NCI-H345 treated with DMSO at 0.1 percent for 48 hours (cell line): ENCODE measurements at regions not wholly inside any gene's neighbourhood (a gene's known extent, or its start where the extent isn't known, plus 50 kb on each side); places are given as distances from the start of the nearest gene placed in this dataset.
"Not testable (repeated sequence)": the region's sequence is repeated elsewhere in the genome, so short reads cannot be mapped to it uniquely, and the experiment has no call there.

Experiments
- DNase-seq: peaks from one replicate; lab custom pipeline; 2025; ENCODE audit not compliant: unreplicated experiment; lab: John Stamatoyannopoulos, UW

DNA sequence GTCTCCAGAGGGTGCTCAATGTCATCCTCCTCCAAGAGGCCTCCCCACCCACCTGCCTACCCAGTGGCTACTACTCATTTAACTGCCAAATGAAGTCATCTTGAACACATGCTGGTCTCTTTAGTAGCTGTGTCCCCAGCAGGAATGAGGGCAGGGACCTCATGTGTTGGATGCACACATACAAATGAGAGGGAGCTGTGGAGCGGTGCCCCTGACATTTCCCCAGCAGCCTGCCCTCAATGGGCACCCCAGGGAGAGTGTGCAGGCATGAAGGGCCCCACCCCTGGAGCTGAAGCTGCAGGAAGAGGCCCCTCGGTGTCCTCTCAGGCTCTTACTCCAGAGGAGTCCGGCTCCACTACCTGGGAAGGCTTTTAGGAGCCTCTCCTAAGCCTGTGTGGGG is 1322.7 kb downstream of the UQCRFS1 start:
- no peak for DNase-seq

DNA sequence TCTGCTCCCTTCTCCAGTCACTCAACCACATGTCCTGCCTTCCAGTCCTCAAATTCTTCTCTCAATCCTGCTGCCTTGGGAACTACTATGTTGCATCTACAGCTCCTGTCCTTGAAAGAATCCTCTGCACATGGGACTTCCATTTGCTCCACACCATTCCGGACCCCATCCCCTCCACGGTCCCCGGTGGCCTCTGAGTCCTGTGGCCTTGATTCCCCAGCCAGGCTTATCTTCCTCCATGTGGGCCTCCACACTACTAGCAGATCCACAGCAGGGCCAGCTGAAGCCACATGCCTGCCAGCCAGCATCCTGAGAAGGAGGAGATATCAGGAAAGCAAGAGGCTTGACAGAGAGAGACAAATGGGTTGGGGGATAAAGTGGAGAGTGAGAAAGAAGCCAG is 1323.8 kb downstream of the UQCRFS1 start:
- DNase-seq: no peak

DNA sequence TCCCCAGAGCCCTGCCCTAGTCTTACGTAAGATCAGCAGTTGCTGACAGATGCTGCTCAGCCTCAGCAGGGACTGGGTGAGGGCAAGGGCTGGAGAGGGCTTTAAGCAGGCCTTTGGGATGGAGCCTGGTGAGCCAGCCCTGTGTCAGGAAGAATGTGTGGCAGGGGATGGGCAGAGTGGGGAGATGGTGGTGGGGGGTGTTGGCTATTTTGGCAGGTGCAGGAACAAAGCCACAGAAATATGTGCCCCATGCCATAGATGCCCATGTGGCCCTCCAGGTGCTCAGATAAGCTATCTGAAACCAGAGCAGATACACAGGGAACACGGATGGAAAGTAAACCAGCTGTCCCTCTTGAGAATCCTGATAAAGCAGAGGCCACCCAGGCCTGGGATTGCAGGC is 1325.0 kb downstream of the UQCRFS1 start:
- no peak for DNase-seq

DNA sequence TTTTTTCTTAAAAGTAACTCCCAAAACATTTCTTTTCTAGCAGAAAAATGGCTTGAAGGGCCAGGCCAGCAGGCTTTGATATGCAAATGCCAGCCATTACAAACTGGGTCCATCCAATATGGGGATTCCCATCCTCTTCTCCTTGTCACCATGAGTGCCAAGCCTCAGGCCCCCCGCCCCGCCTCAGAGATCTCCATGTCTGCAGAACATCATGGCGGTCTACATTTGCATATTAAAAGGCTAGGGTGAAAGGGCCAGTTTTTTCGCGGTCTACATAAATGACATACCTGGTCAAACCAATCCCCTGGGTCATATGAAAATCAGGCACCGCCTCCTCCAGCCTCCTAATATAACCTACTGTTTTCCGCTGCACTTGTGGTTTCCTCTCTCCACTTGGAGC is 1327.6 kb downstream of the UQCRFS1 start:
- DNase-seq: no peak

DNA sequence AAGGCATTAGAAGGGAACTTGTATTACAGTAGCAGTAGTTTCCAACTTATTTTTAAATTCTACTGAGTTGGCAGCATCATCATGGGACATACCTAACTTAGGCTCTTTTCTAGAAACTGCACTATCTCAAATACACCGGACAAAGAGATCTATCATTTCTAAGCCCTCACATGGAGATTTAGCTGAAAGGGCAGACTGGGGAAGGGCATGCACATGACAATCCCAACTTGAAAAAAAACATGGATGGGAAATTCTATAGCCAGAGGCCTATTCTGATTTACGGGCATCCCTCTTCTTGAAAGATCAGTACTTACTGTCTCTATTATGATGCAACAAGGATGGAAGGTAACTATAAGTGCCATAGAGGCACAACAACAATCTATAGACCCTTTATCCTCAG is 1328.6 kb downstream of the UQCRFS1 start:
- DNase-seq: no peak

DNA sequence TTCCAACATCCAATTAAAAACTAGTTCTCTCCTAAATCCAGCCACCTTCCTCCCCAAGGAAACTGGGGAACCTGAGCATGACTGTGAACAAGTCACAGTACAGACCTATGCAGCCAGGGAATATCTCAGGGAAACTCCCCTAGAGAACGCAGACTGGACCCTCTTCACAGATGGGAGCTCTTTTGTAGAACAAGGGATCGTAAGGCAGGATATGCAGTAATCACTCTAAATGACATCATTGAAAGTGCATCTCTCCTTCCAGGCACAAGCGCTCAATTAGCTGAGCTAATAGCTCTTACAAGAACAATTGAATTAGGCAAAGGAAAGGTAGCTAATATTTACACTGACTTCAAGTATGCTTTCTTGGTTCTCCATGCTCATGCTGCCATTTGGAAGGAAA is 1331.7 kb downstream of the UQCRFS1 start:
- DNase-seq: no peak

DNA sequence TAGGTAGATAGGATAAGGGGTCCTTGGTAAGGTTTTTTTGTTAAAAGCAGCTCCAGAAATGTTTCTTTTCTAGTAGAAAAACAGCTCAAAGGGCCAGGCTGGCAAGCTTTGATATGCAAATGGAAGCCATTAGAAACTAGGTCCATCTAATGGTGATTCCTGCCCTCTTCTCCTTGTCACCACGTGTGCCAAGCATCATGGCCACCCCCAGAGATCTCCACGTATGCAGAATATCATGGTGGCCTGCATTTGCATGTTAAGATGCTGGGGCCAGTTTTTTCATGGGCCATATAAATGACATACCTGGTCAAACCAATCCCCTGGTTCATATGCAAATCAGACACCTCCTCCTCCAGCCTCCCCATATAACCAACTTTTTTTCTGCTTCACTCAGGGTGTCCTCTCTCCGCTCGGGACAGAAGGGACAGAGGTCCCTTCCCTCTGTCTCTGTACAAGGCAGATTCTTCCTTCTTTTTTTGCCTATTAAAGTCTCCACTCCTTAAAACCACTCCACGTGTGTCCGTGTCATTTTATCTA is 1335.9 kb downstream of the UQCRFS1 start:
- no peak for DNase-seq

DNA sequence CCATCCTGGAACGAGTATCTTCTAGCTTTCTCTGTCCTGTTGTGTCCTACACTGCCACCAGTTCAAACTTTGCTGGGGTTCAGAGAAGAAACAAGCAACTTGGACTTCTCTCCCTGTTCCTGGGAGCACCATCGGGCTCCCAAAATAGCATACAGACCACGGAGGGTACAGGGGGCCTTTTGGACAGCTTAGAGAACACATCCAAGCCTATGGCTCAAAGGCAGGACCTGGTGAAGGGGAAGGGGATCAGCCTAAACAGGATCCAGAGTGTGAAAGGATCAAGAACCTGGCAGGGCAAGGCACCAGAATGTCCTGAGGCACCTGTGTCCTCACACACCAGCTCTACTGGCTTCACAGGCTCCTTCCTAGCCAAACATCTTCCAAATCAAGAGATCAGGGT is 1336.5 kb downstream of the UQCRFS1 start:
- DNase-seq: no peak

DNA sequence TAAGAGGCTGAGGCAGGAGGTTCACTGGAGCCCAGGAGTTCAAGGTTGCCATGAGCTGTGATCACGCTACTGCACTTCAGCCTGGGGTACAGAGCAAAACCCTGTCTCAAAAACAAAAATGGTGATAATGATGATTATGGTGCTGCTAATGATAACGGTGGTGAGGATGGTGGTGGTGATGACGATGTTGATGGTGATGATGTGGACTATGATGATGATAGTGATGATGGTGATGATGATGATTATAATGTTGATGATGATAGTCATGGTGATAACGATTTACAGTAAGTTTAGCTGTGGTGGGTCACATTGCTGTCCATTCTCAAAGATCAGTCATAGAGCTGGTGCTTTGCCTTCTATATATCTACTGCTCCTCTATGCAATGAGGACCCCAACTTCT is 1340.6 kb downstream of the UQCRFS1 start:
- no peak for DNase-seq

DNA sequence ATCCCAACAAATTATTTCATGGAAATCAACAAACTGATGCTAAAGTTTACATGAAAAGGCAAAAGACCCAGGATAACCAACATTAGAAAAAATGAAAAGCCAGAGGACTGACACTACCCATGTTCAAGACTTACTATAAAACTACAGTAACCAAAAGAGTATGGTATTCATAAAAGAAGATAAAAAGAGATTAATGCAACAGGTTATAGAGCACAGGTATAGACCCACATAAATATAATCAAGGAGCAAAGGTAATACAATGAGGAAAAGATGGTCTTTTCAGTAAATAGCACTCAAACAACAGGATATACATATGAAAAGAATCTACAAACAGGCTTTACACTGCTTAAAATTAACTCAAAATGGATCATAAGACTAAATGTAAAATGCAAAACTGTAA is 1342.7 kb downstream of the UQCRFS1 start:
- no peak for DNase-seq

DNA sequence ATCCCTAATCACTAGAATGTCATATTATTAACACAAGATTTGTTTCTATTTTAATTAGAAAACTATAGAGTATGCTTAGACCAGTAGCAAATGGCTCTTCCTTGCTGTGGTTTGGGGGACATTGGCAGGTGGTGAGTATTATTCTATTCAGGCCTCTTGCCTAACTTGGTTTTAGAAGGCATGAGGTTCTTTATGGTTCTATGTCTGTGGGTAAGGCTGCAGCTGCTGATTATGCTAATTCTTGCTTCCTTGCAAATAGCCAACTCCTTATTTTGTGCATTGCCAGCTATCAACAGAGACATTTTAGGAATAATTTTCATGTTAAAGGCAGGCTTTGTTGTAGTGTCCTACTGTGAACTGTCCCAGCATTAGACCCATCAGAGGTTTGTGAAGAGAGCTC is 1344.9 kb downstream of the UQCRFS1 start:
- no peak for DNase-seq

DNA sequence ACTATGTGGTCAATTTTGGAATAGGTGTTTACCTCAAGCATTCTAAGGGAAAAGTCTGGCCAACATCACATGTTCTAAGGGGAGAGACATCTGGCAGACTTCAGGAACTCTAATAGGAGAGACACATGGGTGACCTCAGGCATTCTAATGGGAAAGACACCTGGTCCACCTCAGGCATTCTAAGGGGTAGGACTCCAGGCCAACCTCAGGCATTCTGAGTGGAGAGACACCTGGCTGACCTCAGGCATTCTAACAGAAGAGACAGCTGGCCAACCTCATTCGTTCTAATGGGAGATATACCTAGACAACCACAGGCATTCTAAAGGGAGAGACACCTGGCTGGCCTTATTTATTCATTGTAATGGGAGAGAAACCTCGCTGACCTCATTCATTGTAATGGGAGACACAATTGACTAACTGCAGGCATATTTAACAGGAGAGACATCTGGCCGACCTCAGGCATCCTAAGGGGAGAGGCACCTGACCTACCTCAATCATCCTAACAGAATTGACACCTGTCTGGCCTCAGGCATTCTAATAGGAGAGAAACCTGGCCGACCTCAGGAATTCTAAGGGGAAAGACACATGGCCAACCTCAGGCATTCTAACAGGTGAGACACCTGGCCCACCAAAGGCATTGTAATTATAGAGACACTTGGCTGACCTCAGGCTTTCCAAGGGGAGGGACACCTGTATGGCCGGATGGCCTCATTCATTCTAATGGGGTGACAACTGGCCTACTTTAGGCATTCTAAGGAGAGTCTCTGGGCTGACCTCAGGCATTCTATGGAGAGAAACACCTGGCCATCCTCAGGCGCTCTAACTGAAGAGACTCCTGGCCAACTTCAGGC is 1346.8 kb downstream of the UQCRFS1 start:
- no peak for DNase-seq

DNA sequence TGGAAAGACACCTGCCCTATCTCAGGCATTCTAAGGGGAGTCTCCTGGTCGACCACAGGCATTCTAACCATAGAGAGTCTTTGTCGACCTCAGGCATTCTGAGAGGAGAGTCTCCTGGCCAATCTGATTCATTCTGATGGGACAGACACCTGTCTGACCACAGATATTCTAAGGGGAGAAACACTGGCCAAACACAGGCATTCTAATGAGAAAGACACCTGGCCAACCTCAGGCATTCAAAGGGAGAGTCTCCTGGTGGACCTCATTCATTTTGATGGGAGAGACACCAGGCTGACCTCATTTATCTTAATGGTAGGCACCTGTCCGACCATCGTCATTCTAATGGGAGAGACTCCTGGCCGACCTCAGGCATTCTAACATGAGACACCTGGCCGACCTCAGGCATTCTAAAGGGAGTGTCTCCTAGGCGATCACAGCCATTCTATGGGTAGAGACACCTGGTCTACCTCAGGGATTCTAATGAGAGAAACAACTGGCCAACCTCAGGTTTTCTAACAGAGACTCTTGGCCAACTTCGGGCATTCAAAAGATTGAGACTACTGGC is 1351.5 kb downstream of the UQCRFS1 start:
- no peak for DNase-seq

DNA sequence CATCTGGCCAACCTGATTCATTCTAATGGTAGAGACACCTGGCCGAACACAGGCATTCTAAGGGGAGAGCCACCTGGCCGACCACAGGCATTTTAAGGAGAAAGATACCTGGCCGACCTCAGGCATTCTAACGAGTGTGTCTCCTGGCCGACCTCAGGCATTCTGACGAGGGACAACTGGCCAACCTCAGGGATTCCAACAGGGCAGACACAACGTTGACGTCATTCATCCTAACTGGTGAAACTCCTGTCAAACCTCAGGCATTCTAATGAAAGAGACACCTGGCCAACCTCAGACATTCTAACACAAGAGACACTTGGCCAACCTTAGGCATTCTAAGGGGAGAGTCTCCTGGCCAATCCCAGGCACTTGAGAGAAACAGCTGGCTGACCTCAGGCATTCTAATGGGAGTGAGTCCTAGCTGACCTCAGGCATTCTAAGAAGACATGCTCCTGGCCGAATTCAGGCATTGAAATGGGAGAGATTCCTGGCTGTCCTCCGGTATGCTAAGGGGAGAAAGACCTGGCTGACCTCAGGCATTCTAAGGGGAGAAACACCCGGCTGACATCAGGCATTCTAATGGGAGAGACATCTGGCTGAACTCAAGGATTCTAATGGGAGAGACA is 1352.5 kb downstream of the UQCRFS1 start:
- no peak for DNase-seq

DNA sequence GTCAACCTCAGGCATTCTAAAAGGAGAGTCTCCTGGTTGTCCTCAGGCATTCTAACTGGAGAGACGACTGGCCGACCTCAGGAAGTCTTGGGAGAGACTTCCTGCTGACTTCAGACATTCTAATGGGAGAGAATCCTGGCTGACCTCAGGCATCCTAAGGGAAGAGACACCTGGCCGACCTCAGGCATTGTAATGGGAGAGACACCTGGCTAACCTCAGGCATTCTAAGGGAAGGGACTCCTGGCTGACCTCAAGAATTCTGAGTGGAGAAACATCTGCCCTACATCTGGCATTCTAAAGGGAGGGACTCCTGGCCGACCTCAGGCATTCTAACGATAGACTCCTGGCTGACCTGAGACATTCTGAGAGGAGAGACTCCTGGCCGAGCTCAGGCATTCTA is 1353.3 kb downstream of the UQCRFS1 start:
- no peak for DNase-seq

DNA sequence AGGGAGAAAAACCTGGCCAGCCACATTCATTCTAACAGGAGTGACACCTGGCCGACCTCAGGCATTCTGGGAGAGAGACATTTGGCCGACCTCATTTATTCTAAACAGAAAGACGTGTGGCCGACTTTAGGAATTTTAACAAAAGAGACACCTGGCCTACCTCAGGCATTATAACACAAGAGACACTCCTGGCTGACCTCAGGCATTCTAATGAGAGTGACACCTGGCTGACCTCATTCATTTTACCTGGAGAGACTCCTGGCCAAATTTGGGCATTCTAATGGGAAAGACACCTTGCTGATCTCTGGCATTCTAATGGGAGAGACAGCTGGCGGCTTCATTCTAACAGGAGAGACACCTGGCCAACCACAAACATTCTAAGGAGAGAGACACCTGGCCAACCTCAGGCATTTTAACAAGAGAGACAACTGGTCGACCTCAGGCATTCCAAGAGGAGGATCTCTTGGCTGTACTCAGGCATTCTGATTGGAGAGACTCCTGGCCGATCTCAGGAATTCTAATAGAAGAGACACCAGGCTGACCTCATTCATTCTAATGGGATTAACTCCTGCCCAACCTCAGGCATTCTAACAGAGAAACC is 1353.9 kb downstream of the UQCRFS1 start:
- DNase-seq: no peak

DNA sequence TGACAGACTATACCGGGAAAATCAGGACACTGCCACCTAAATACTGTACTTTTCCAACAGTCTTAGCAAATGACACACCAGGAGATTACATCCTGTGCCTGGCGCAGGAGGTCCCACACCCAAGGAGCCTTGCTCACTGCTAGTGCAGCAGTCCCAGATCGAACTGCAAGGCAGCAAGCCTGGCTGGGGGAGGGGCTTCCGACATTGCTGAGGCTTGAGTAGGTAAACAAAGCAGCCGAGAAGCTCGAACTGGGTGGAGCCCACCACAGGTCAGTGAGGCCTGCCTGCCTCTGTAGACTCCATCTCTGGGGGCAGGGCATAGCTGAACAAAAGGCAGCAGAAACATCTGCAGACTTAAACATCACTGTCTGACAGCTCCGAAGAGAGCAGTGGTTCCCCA is 1360.0 kb downstream of the UQCRFS1 start:
- DNase-seq: not testable (repeated sequence)

DNA sequence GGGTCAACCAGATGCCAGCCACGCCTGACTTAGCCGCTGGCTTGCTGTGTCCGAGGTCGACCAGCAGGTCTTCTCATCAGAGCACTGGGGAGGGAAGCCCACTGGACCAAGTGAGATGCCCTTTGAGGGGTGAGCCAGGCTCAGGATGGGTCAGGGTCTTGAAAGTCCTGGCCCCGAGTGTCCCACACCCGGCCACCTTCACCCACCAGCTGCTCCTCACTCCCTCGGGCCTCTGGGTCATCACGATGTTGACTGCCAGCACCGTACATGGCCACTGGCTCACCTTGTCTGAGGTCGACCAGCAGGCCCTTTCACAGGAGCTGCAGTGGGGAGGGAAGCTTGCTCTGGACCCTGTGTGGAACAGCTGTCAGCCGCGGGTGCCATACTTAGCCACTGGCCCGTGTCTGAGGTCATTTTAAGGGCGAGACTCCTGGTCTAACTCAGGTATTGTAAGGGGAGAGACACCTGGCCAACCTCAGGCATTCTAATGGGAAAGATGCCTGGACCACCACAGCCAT is 1361.3 kb downstream of the UQCRFS1 start:
- DNase-seq: no peak

DNA sequence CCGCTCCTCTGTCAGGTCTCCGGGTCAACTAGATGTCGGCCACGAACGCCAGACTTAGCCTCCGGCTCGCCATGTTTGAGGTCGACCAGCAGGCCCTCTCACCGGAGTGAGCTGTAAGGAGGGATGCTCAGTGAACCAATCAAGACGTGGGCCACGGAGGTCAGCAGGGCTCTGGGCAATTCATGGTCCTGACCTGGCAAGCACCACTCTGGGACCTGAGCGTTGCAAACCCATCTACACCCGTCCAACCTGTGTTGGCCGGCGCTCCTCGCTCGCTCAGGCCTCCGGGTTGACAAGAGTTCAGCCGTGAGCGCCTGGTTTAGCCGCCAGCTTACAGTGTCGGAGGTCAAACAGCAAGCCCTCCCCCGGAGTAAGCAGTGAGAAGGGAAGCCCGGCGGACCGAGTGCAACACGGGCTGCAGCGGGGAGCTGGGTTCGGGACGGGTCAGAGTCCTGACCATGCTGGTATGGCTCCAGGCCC is 1361.9 kb downstream of the UQCRFS1 start:
- no peak for DNase-seq

DNA sequence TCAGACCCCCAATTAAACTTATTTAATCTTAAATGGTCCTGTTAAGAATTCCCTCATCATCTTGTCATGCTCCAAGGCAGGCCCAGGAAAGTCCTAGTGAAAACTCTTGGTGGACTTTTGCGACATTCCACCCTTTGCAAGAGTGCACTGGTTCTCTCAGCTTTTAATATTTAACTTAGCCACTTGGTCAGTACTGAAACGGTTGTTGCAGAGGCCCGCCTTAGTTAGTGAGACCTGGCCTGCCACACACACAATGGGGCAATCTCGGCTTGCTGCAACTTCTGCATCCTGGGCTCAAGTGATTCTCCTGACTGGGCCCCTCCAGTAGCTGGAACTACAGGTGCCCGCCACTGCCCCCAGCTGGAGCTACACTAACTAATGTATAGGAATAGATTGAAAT is 1366.0 kb downstream of the UQCRFS1 start:
- DNase-seq: no peak

DNA sequence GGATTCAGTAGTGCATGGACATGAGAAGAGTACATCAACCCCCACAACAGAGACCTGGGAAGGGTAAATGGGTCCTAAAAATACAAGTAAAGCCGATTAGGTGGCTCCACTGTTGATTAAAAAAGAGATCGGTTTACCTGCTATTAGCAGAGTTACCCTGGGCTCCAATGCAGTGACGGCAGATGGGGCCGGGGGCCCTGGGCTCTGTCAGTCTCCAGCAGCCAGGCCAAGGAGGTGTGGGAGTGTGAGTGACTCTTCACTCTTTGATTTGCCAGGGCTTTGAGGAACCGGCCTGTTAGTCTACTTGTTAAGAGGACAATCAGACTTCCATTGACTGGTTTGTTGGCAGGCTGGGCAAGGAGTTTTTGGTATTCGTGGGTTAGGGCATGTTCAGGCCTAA is 1368.7 kb downstream of the UQCRFS1 start:
- DNase-seq: no peak
